RKO (cell line): ENCODE measurements at regions not wholly inside any gene's neighbourhood (a gene's known extent, or its start where the extent isn't known, plus 50 kb on each side); places are given as distances from the start of the nearest gene placed in this dataset.
"Not testable (repeated sequence)": the region's sequence is repeated elsewhere in the genome, so short reads cannot be mapped to it uniquely, and the experiment has no call there.

ENCODE experiments used
- DNase-seq: peaks from one replicate; pipeline ENCODE4 v3.0.0-alpha.2; 2016; ENCODE audit warnings: low spot score

DNA sequence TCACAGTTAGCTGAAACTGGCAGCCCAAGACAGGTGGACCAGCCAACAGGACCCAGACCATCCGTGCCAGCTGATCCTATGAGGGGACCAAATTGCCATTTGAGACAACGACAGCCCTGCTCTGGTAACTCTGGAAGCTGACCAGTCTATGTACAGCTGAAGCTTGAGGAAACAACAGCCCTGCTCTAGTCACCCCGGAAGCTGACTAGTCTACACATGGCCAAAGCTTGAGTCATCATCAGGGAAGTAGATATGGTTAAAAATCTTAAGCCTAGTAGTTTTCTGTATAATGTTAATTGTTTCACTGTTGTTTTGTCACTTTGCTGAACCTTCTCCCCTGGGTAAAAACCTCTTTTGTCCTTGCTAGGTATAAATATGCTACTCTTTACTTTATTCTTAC, 905.4 kb upstream of the NDST4 start:
- peak; percentile 65 for DNase-seq

DNA sequence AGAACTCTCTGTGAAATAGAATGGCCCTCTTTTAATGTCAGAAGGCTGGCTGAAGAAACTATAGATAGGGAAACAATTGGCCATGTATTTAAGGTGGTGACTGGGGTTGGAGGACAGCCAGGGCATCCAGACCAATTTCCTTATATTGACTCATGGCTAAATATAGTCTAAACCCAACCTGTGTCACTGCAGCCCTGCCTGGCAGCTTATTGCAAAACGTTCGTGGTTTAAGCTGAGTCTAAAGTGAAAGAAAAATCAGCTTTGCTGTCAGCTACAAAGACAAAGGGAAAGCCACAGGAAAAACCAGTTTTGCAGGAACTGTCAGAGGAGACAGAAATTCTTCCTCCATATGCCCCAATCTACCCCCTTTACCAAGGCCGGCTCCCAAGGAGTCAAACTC, 902.8 kb upstream of the NDST4 start:
- DNase-seq: peak; percentile 7

DNA sequence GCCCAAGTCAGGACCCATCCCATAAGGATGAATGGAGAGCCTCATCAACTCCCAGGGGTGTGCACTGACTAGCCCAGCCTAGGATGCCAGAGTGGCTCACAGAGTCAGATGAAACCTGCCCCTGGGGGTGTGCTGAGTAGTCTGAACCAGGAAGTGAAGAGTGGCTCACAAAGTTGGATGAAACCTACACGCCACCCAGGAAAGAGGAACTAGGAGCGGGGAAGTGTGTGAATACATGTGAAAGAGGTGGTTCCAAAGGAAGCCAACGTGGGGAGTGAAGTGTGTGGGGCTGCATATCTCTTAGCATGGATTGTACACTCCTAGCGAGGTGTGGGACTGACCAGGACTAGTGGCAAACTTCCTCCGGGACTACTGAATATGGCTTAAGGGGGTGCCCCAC, 902.1 kb upstream of the NDST4 start:
- no peak for DNase-seq

DNA sequence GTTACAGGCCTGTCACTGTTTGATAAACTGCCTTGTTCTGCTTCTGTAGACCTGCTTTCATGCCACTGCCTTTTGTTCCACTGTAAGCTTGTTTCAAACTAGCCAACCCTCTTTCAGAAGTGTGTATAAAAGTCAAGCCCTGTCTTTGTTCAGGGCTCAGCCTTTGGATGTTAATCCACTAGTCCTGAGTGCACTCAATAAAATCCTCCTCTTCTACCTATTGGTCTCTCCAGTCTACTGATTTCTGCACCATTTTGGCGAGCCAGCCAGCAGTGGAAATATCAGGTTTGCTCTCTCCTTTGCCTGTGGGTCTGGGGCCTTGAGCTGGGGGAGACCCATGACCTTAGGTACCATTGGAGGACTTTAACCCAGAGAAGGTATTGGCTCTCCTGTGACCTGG, 901.6 kb upstream of the NDST4 start:
- DNase-seq: no peak

DNA sequence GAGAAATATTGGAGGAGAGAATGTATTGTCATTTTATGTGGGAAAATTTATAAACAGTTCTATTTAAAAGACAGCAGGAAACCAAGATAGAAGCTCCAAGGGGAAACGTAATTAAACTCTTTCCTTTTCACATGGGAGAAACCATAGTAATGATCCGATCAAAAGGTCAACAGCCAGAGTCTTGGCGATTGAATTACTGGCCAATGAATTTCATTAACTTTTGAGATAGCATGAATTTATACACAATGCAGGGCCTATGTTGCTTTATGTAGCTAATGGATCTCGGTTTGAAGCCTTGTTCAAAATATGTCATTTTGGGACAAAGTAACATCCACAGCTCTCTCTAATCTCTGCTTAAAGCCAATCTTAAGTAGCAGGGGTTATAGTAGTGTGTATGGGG, 897.5 kb upstream of the NDST4 start:
- DNase-seq: no peak

DNA sequence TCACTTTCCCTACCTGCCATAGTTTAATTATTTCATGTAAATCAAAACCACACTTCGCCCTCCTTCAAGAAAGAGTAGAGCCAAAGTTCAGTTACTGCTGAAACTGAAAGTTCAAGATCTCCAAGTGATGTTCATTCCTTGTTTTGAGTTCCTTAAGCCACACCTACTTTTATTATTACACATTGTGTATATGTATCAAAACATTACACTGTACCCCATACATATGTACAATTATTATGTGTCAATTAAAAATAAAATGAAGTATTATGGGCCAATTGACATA, 892.3 kb upstream of the NDST4 start:
- no peak for DNase-seq

DNA sequence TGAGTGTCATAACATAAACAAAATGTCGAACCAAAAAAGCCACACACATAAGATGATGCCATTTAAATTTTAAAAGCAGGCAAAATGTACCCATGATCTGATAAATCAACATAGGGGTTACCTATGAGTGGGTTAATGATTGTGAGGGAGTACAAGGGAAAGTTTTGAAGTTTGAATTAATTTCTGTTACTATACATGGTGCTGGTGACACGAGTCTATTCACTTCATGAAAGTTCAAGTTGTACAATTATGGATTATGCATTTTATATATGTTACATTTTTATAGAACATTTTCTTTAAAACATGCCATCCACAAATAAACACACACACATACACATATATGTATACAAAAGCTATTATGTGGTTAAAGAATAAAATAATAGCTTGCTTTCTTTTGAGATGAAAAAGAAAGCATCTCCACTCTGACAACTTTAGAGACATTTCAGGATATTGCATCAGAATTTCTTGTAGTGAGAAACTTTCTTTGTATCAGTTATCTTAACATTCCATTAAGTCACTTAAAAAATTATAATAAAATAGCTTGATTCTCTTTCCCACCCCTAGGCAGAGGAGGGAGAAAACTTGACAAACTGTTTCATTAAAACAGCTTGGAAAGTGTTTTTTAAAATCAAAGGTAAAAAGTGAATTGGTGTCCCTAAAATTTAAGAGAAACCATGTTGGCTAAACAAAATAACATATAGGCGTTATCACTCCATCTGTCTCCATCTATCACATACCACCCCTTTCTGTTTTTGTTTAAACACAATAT, 891.8 kb upstream of the NDST4 start:
- DNase-seq: peak; percentile 35

DNA sequence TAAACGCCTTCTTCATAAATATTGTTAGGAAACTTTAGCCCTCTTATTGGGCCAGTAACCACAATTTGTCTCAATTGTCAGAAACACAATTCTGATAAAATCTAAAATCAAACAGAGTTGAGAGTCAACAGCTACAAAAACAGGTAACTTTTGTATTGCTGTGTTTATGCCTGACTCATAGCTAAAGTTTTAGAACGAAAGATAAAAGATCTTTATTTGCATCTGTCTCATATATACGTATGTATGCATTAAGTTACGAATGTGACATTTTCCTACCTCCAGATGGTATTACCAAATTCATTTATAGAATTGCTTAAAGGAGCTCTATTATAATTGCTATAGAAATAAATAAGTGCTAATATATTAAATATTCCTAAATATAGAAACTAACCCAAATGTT, 887.9 kb upstream of the NDST4 start:
- no peak for DNase-seq

DNA sequence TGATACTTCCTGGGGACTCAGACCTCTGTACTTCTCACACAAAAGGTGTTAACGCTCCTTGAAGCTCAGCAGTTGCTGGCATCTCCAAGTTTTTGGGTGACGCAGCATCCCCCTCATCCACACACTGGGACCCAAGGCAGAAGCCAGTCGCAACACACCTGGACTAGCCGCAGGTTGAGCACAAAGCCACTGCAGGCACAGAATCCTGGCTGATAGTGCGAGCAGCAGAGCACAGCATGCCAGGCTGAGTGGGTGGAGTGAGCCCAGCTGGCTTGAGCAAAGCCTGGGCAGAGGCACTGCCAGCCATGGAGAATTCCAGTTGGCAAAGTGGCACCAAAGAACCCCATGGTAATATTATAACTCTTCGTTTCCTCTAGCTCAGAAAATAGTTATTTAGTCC, 873.2 kb upstream of the NDST4 start:
- no peak for DNase-seq

DNA sequence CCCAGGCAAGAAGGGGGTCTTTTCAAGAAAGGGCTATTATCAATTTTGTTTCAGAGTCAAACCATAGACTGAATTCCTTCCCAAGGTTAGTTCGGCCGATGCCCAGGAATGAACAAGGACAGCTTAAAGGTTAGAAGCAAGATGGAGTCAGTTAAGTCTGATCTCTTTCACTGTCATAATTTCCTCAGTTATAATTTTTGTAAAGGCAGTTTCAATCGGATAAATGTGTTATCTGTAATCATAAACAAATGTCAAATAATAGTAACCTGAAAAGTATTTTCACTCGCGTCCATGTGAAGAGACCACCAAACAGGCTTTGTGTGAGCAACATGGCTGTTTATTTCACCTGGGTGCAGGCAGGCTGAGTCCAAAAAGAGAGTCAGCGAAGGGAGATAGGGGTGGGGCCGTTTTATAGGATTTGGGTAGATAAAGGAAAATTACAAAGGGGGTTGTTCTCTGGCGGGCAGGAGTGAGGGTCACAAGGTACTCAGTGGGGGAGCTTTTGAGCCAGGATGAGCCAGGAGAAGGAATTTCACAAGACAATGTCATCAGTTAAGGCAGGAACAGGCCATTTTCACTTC, 862.1 kb upstream of the NDST4 start:
- DNase-seq: not testable (repeated sequence)

DNA sequence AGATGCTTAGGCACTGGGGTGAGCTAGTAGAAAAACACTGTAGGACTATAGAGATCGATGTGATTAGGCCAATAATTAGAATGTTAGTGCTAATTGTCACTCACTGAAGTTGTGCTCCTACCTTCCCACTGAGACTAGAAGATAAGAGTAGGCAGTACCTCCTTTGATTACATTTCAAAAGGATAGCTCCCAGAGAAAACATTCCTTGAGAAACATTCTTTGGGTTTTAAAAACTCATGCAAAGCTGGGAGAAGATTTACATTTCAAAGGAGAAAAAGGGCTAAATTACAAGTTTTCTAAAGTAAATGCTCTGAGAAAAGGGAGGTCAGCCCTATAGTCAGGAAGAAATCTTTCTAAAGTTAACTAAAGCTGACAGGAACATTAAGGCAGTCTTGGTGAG, 860.3 kb upstream of the NDST4 start:
- DNase-seq: no peak

DNA sequence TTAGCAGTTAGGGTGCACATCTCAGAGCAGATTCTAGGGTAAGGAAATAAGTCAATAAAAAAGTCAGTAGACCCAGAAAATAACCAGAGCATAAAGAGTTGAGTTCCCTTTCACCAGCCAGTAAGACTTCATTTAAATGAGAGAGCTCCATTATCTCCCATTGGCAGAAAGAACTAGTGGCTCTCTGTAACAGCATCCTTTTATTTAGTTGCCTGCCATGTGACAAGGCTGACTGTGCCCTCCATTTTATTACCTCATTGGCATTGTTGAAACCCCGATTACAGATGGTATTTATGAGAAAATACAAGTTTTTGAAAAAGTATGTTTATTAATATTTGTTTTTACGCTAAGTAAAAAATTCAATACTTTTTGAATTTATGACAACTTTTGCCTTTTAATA, 859.5 kb upstream of the NDST4 start:
- no peak for DNase-seq

DNA sequence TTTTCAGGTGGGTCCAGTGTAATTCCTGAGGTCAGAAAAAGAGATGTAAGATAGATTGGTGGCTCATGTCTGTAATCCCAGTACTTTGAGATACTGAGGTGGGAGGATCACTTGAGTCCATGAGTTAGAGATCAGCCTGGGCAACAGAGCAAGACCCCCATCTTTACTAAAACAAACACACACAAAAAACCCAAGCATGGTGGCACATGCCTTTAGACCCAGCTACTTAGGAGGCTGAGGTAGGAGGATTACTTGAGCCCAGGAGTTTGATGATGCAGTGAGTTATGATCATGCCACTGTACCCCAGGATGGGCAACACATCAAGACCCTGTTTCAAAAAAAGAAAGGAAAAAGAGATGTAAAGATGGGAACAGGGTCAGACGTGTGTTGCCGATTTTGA, 857.4 kb upstream of the NDST4 start:
- DNase-seq: no peak

DNA sequence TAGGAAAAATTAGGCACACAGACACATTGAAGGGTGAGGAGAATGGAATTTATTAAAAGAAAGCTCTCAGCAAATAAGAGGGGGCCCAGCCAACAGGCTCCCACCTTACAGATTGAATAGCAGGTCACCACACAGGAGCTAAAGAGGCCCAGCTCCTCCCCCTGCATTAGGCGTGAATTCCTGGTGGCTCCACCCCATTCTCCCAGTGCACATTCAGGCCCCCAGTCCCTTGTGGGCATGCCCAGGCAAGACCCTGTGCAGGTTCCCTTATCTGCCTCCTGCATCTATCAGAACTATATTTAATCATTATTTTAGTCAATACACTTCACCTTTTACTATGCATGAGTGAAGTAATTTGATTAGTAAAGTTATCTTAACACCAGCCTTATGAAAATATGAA, 856.3 kb upstream of the NDST4 start:
- DNase-seq: no peak

DNA sequence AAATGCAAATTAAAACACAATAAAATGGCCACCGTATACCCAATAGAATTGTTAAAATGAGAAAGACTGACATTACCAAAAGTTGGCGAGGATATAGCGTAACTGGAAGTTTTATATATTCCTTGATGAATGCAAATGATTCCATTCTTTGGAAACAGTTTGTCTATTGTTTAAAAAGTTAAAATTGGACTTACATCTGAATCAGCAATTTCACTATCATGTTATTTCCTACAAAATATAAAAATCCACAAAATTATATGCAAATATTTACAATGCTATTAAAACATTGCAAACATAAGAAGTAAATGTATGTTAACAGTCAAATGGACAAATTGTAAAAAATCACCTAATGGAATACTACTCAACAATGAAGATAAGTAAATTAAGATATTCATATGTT, 852.2 kb upstream of the NDST4 start:
- DNase-seq: no peak

DNA sequence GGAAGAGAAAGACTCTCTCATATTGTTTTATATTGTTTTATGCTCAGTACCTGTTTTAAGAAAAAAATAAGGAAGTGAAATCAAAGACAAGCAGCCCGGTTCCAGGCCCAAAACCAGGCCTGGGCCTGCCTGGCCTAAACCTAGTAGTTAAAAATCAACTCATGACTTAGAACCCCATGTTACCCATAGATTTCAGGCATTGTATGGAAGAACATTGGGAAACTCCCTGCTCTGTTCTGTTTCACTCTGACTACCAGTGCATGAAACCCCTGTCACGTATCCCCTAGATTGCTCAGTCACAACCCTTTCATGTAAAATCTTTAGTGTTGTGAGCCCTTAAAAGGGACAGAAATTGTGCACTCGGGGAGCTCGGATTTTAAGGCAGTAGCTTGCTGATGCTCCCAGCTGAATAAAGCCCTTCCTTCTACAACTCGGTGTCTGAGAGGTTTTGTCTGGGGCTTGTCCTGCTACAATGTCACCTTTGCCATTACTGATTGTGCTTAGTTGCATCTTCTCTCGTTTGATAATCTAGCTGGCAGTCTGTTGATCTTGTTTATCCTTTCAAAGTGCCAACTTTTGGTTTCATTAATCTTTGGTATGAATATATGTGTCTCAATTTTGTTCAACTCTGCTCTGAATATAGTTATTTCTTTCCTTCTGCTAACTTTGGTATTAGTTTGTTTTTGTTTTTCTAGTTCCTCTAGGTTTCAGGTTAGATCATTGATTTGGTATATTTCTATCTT, 842.8 kb upstream of the NDST4 start:
- DNase-seq: not testable (repeated sequence)

DNA sequence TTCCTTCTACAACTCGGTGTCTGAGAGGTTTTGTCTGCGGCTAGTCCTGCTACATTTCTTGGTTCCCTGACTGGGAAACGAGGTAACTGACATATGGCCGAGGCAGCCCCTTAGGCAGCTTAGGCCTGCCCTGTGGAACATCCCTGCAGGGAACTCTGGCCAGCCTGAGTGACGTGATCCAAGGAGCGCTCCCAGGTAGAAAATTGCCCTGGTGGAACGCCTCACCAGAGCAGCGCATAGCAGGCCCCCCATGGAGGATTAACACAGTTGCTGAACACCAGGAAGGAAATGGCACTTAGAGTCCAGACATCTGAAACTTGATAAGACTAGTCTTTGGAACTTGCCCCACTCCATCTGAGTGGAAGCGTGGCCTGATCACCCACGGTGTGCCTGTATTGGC, 837.4 kb upstream of the NDST4 start:
- DNase-seq: no peak

DNA sequence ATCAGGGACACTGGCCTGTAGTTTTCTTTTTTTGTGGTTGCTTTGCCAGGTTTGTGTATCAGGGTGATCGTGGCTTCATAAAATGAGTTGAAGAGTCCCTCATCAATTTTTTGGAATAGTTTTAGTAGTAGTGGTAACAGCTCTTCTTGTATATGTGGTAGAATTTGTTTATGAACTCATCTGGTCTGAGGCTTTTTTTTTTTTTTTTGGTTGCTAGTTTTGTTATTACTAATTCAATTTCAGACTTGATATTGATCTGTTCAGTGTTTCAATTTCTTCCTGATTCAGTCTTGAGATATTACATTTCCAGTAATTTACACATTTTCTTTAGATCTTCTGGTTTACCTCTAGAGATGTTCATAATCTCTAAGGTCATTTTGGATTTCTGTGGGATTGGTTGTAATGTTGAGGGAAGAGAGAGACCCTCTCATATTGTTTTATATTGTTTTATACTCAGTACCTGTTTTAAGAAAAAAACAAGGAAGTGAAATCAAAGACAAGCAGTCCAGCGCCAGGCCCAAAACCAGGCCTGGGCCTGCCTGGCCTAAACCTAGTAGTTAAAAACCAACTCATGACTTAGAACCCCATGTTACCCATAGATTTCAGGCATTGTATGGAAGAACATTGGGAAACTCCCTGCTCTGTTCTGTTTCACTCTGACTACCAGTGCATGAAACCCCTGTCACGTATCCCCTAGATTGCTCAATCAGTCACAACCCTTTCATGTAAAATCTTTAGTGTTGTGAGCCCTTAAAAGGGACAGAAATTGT, 836.7 kb upstream of the NDST4 start:
- not testable (repeated sequence) for DNase-seq

DNA sequence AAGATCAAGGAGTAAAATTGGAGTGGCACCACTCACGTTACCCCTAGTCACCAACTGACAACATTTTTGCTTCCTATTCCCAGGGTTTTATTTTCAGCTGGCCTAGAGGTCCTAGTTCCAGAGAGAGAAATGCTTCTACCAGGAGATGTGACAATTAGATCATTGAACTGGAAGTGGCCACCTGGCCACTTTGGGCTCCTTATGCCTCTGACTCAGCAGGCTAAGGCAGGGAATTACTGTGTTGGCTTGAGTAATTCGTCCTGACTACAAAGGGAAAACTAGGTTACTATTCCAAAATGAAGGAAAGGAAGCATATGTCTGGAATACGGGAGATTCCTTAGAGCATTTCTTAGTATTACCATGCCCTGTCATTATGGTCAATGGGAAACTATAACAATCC, 831.6 kb upstream of the NDST4 start:
- no peak for DNase-seq

DNA sequence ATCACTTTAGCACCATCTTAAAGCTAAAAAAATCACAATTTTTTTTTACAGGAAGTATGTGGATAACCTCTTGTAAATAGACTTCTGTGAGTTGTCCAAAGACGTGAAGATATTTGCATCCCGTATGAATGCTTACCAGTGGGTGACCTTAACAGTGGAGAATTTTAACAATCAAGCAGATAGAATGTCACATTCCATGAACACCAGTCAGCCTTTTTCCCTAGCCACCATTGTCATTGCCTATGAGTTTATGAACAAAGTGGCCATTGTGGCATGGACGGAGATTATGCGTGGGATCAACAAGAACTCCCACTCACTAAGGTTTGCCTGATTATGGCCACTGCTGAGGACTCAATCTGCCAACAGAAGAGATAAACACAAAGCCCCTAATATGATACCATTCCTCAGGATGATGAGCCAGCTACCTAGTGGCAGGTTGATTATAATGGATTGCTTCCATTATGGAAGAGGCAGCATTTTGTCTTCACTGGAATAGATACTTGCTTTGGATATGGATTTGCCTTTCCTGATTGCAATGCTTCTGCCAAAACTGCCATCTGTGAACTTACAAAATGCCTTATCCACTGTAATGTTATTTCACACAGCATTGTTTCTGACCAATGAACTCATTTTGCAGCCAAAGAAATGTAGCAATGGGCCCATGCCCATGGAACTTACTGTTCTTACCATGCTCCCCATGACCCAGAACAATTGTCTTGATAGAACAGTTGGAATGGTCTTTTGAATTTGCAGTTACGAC, 830.9 kb upstream of the NDST4 start:
- DNase-seq: no peak

DNA sequence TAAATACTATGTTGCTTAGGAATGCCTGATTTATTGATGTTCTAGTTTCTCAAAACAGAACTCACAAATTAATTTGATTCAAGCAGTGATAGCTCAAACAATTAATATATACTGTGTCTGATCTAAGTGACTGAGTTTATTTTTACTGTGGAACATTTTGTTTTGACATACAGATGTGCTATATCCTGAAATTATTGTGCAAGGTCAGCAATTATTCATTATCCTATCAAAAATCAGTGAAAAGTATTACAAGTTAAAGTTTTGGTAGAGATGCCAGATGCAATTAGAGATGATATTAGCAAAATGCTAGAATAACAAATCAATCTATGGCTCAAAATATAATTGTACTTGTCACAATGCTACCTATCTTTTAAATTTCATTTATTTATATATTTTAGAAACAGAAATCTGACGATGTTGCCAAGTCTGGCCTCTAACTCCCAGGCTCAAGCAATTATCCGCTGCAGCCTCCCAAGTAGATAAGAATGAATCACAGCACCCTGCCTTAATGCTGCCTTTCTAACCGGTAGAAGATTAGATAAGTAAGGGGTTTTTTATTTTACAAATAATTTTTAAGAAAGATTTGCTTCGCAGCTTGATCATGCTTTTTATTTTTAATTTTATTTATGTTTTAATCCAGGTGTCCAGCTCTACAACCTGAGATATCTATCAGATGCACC, 825.5 kb upstream of the NDST4 start:
- no peak for DNase-seq

DNA sequence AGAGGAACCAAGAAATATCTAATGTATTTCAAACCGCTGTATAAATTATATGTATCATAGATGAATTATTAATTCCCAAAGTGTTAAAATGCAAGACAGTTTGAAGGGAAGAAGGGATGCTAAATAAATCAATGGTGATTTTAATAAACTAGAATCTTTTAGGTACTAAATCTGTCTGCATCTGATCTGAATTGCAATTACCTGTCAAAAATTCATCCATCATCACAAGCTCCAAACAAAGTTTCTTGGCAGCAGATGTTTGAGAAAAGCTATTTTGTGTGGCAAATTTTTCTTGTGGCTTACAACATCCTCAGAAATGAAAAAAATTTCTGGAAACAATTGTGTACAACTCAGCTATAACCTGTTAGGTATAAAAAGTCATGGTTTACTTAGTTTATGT, 816.0 kb upstream of the NDST4 start:
- DNase-seq: no peak
